Ishikawa (cell line): ENCODE measurements at regions not wholly inside any gene's neighbourhood (a gene's known extent, or its start where the extent isn't known, plus 50 kb on each side); places are given as distances from the start of the nearest gene placed in this dataset.
A peak's percentile ranks its signal among the peaks of the same experiment; 100 is the strongest.

ENCODE experiments used
- CEBPB ChIP-seq: IDR thresholded peaks from 2 replicates; pipeline ENCODE4 v1.6.1; 2012
- CREB1 ChIP-seq: IDR thresholded peaks from 2 replicates; pipeline ENCODE4 v1.6.1; 2012; ENCODE audit warnings: low read depth
- EGR1 ChIP-seq: IDR thresholded peaks from 2 replicates; pipeline ENCODE4 v1.6.1; 2012
- EP300 ChIP-seq: IDR thresholded peaks from 2 replicates; pipeline ENCODE4 v1.6.1; 2012; ENCODE audit warnings: borderline replicate concordance
- FOXM1 ChIP-seq: IDR thresholded peaks from 2 replicates; pipeline ENCODE4 v1.6.1; 2012; ENCODE audit warnings: low read depth, borderline replicate concordance
- MAX ChIP-seq: IDR thresholded peaks from 2 replicates; pipeline ENCODE4 v1.6.1; 2012
- NFIC ChIP-seq: IDR thresholded peaks from 2 replicates; pipeline ENCODE4 v1.6.1; 2012
- RAD21 ChIP-seq: IDR thresholded peaks from 2 replicates; pipeline ENCODE4 v1.6.1; 2012; ENCODE audit warnings: low read depth
- REST ChIP-seq: IDR thresholded peaks from 2 replicates; pipeline ENCODE4 v1.6.1; 2012; ENCODE audit warnings: low read depth, mild to moderate bottlenecking
- TAF1 ChIP-seq: IDR thresholded peaks from 2 replicates; pipeline ENCODE4 v1.6.1; 2012; ENCODE audit warnings: low read depth, mild to moderate bottlenecking
- TCF12 ChIP-seq: IDR thresholded peaks from 2 replicates; pipeline ENCODE4 v1.6.1; 2012; ENCODE audit warnings: low read depth
- TEAD4 ChIP-seq: IDR thresholded peaks from 2 replicates; pipeline ENCODE4 v1.6.1; 2012
- USF1 ChIP-seq: IDR thresholded peaks from 2 replicates; pipeline ENCODE4 v1.6.1; 2012
- YY1 ChIP-seq: IDR thresholded peaks from 2 replicates; pipeline ENCODE4 v1.6.1; 2012; ENCODE audit warnings: low read depth
- ZBTB7A ChIP-seq: IDR thresholded peaks from 2 replicates; pipeline ENCODE4 v1.6.1; 2012; ENCODE audit warnings: low read depth

- no peak for TF ChIP-seq TCF12
- no peak for TF ChIP-seq FOXM1
- no peak for TF ChIP-seq TEAD4
- no peak for TF ChIP-seq USF1
- no peak for TF ChIP-seq EGR1
- TF ChIP-seq TAF1: no peak
- no peak for TF ChIP-seq CEBPB
- TF ChIP-seq CREB1: no peak
- no peak for TF ChIP-seq MAX
- no peak for TF ChIP-seq EP300
- TF ChIP-seq RAD21: no peak
- TF ChIP-seq REST: no peak
These were observed 124.3 kb upstream of the GADD45A start for GRCh38 chr1:67560580-67561255.

- TF ChIP-seq RAD21 (peak; percentile 91), ZBTB7A (no peak), NFIC (no peak), YY1 (peak; percentile 38; the same call in 1 of the 2 replicates)
These were observed 123.3 kb upstream of the GADD45A start for GRCh38 chr1:67561704-67562113.

GRCh38 chr1:67563684-67564083 lies 121.3 kb upstream of the GADD45A start:
- no peak for TF ChIP-seq CREB1

- TF ChIP-seq NFIC (no peak), ZBTB7A (no peak), FOXM1 (no peak), CEBPB (no peak), EP300 (no peak), MAX (no peak), YY1 (no peak), CREB1 (no peak), USF1 (no peak), TEAD4 (no peak), TCF12 (no peak), TAF1 (no peak), RAD21 (no peak), EGR1 (no peak), REST (no peak)
These were observed 120.8 kb upstream of the GADD45A start for GRCh38 chr1:67564193-67564592.

- no peak for TF ChIP-seq TEAD4
- TF ChIP-seq FOXM1: no peak
- no peak for TF ChIP-seq ZBTB7A
- TF ChIP-seq NFIC: no peak
- TF ChIP-seq YY1: no peak
- TF ChIP-seq CEBPB: no peak
- TF ChIP-seq USF1: no peak
- TF ChIP-seq MAX: no peak
- no peak for TF ChIP-seq EGR1
These were observed 118.1 kb upstream of the GADD45A start for GRCh38 chr1:67566803-67567377.
